ENCODE measurements at regions not wholly inside any gene's neighbourhood (a gene's known extent, or its start where the extent isn't known, plus 50 kb on each side); places are given as distances from the start of the nearest gene placed in this dataset.
"Not testable (repeated sequence)": the region's sequence is repeated elsewhere in the genome, so short reads cannot be mapped to it uniquely, and the experiment has no call there.

GRCh38 chr1:58190267-58190988 is 356.1 kb downstream of the OMA1 start:
- Histone ChIP-seq H3K36me3 (ENCODE audit: control insufficient read depth in 5 of 5, insufficient read depth in 5 of 5, low read length in 5 of 5) (no peaks in the 10 kb centered on the region), H3K9ac (ENCODE audit: low read length in 5 of 5) (no peak overlapping the region), H3K9me3 (ENCODE audit: control insufficient read depth in 5 of 5, low read length in 5 of 5) (no peaks in the 10 kb centered on the region), H3K4me1 (ENCODE audit: control insufficient read depth in 5 of 5, insufficient read depth in 5 of 5, low read length in 5 of 5) (no peaks in the 10 kb centered on the region), H3K27ac (ENCODE audit: low read depth, low read length) (no peak overlapping the region), H3K4me3 (ENCODE audit: low read depth in 1 of 5, low read length in 5 of 5) (no peak overlapping the region), H3K27me3 (ENCODE audit: control insufficient read depth in 5 of 5, insufficient read depth in 4 of 5, low read length in 5 of 5) (peaks cover 0 to 3% (median 0%) of the 10 kb centered on the region in 5 donors)

- Histone ChIP-seq H3K27ac (ENCODE audit: low read depth, low read length) (no peak overlapping the region), H3K9me3 (ENCODE audit: control insufficient read depth in 5 of 5, low read length in 5 of 5) (no peaks in the 10 kb centered on the region), H3K4me3 (ENCODE audit: low read depth in 1 of 5, low read length in 5 of 5) (no peak overlapping the region), H3K9ac (ENCODE audit: low read length in 5 of 5) (no peak overlapping the region), H3K4me1 (ENCODE audit: control insufficient read depth in 5 of 5, insufficient read depth in 5 of 5, low read length in 5 of 5) (no peaks in the 10 kb centered on the region), H3K27me3 (ENCODE audit: control insufficient read depth in 5 of 5, insufficient read depth in 4 of 5, low read length in 5 of 5) (peaks cover 0 to 3% (median 0%) of the 10 kb centered on the region in 5 donors), H3K36me3 (ENCODE audit: control insufficient read depth in 5 of 5, insufficient read depth in 5 of 5, low read length in 5 of 5) (no peaks in the 10 kb centered on the region)
Measured at GRCh38 chr1:58189453-58189852, 357.1 kb downstream of the OMA1 start.

GRCh38 chr1:58183286-58183685 is 363.2 kb downstream of the OMA1 start:
- Histone ChIP-seq H3K27ac (ENCODE audit: low read depth, low read length) (no peak overlapping the region), H3K9me3 (ENCODE audit: control insufficient read depth in 5 of 5, low read length in 5 of 5) (peaks cover 0 to 4% (median 0%) of the 10 kb centered on the region in 5 donors), H3K27me3 (ENCODE audit: control insufficient read depth in 5 of 5, insufficient read depth in 4 of 5, low read length in 5 of 5) (no peaks in the 10 kb centered on the region), H3K9ac (ENCODE audit: low read length in 5 of 5) (no peak overlapping the region), H3K36me3 (ENCODE audit: control insufficient read depth in 5 of 5, insufficient read depth in 5 of 5, low read length in 5 of 5) (no peaks in the 10 kb centered on the region), H3K4me3 (ENCODE audit: low read depth in 1 of 5, low read length in 5 of 5) (no peak overlapping the region), H3K4me1 (ENCODE audit: control insufficient read depth in 5 of 5, insufficient read depth in 5 of 5, low read length in 5 of 5) (no peaks in the 10 kb centered on the region)

- Histone ChIP-seq H3K9me3 (ENCODE audit: control insufficient read depth in 5 of 5, low read length in 5 of 5) (peaks cover 0 to 4% (median 0%) of the 10 kb centered on the region in 5 donors), H3K4me3 (ENCODE audit: low read depth in 1 of 5, low read length in 5 of 5) (no peak overlapping the region), H3K36me3 (ENCODE audit: control insufficient read depth in 5 of 5, insufficient read depth in 5 of 5, low read length in 5 of 5) (no peaks in the 10 kb centered on the region), H3K27ac (ENCODE audit: low read depth, low read length) (no peak overlapping the region), H3K4me1 (ENCODE audit: control insufficient read depth in 5 of 5, insufficient read depth in 5 of 5, low read length in 5 of 5) (no peaks in the 10 kb centered on the region), H3K27me3 (ENCODE audit: control insufficient read depth in 5 of 5, insufficient read depth in 4 of 5, low read length in 5 of 5) (no peaks in the 10 kb centered on the region), H3K9ac (ENCODE audit: low read length in 5 of 5) (no peak overlapping the region)
Measured at GRCh38 chr1:58180537-58180936, 366.0 kb downstream of the OMA1 start.

- H3K4me1 ChIP-seq (ENCODE audit: control insufficient read depth in 5 of 5, insufficient read depth in 5 of 5, low read length in 5 of 5); H3K4me3 ChIP-seq (ENCODE audit: low read depth in 1 of 5, low read length in 5 of 5); H3K27me3 ChIP-seq (ENCODE audit: control insufficient read depth in 5 of 5, insufficient read depth in 4 of 5, low read length in 5 of 5); H3K36me3 ChIP-seq (ENCODE audit: control insufficient read depth in 5 of 5, insufficient read depth in 5 of 5, low read length in 5 of 5); H3K27ac ChIP-seq (ENCODE audit: low read depth, low read length); H3K9me3 ChIP-seq (ENCODE audit: control insufficient read depth in 5 of 5, low read length in 5 of 5); H3K9ac ChIP-seq (ENCODE audit: low read length in 5 of 5): not testable (repeated sequence)
Measured at GRCh38 chr1:58169160-58169559, 377.4 kb downstream of the OMA1 start.

- H3K4me1 ChIP-seq (ENCODE audit: control insufficient read depth in 5 of 5, insufficient read depth in 5 of 5, low read length in 5 of 5); H3K9ac ChIP-seq (ENCODE audit: low read length in 5 of 5); H3K9me3 ChIP-seq (ENCODE audit: control insufficient read depth in 5 of 5, low read length in 5 of 5); H3K27me3 ChIP-seq (ENCODE audit: control insufficient read depth in 5 of 5, insufficient read depth in 4 of 5, low read length in 5 of 5); H3K4me3 ChIP-seq (ENCODE audit: low read depth in 1 of 5, low read length in 5 of 5); H3K27ac ChIP-seq (ENCODE audit: low read depth, low read length); H3K36me3 ChIP-seq (ENCODE audit: control insufficient read depth in 5 of 5, insufficient read depth in 5 of 5, low read length in 5 of 5): not testable (repeated sequence)
Measured at GRCh38 chr1:58167131-58167530, 379.4 kb downstream of the OMA1 start.

GRCh38 chr1:58166417-58166816 is 380.1 kb downstream of the OMA1 start:
- Histone ChIP-seq H3K36me3 (ENCODE audit: control insufficient read depth in 5 of 5, insufficient read depth in 5 of 5, low read length in 5 of 5) (no peaks in the 10 kb centered on the region), H3K9me3 (ENCODE audit: control insufficient read depth in 5 of 5, low read length in 5 of 5) (no peaks in the 10 kb centered on the region)

GRCh38 chr1:58165073-58165472 is 381.5 kb downstream of the OMA1 start:
- no peak overlapping the region for H3K27ac ChIP-seq (ENCODE audit: low read depth, low read length)
- H3K4me1 ChIP-seq (ENCODE audit: control insufficient read depth in 5 of 5, insufficient read depth in 5 of 5, low read length in 5 of 5): no peaks in the 10 kb centered on the region
- H3K9ac ChIP-seq (ENCODE audit: low read length in 5 of 5): no peak overlapping the region
- no peaks in the 10 kb centered on the region for H3K9me3 ChIP-seq (ENCODE audit: control insufficient read depth in 5 of 5, low read length in 5 of 5)
- no peak overlapping the region for H3K4me3 ChIP-seq (ENCODE audit: low read depth in 1 of 5, low read length in 5 of 5)
- H3K36me3 ChIP-seq (ENCODE audit: control insufficient read depth in 5 of 5, insufficient read depth in 5 of 5, low read length in 5 of 5): no peaks in the 10 kb centered on the region
- H3K27me3 ChIP-seq (ENCODE audit: control insufficient read depth in 5 of 5, insufficient read depth in 4 of 5, low read length in 5 of 5): no peaks in the 10 kb centered on the region

More at GRCh38 chr1:58166417-58166816, 380.1 kb downstream of the OMA1 start:
- Histone ChIP-seq H3K4me1 (ENCODE audit: control insufficient read depth in 5 of 5, insufficient read depth in 5 of 5, low read length in 5 of 5) (no peaks in the 10 kb centered on the region), H3K9ac (ENCODE audit: low read length in 5 of 5) (no peak overlapping the region), H3K27ac (ENCODE audit: low read depth, low read length) (no peak overlapping the region), H3K4me3 (ENCODE audit: low read depth in 1 of 5, low read length in 5 of 5) (no peak overlapping the region), H3K27me3 (ENCODE audit: control insufficient read depth in 5 of 5, insufficient read depth in 4 of 5, low read length in 5 of 5) (no peaks in the 10 kb centered on the region)

- Histone ChIP-seq H3K9me3 (ENCODE audit: control insufficient read depth in 5 of 5, low read length in 5 of 5) (no peaks in the 10 kb centered on the region), H3K4me1 (ENCODE audit: control insufficient read depth in 5 of 5, insufficient read depth in 5 of 5, low read length in 5 of 5) (no peaks in the 10 kb centered on the region), H3K36me3 (ENCODE audit: control insufficient read depth in 5 of 5, insufficient read depth in 5 of 5, low read length in 5 of 5) (no peaks in the 10 kb centered on the region), H3K27me3 (ENCODE audit: control insufficient read depth in 5 of 5, insufficient read depth in 4 of 5, low read length in 5 of 5) (no peaks in the 10 kb centered on the region), H3K4me3 (ENCODE audit: low read depth in 1 of 5, low read length in 5 of 5) (no peak overlapping the region), H3K9ac (ENCODE audit: low read length in 5 of 5) (no peak overlapping the region), H3K27ac (ENCODE audit: low read depth, low read length) (no peak overlapping the region)
Measured at GRCh38 chr1:58162952-58163550, 383.5 kb downstream of the OMA1 start.

GRCh38 chr1:58159434-58159830 is 387.1 kb downstream of the OMA1 start:
- no peak overlapping the region for H3K9ac ChIP-seq (ENCODE audit: low read length in 5 of 5)
- no peaks in the 10 kb centered on the region for H3K27me3 ChIP-seq (ENCODE audit: control insufficient read depth in 5 of 5, insufficient read depth in 4 of 5, low read length in 5 of 5)
- H3K9me3 ChIP-seq (ENCODE audit: control insufficient read depth in 5 of 5, low read length in 5 of 5): no peaks in the 10 kb centered on the region
- H3K36me3 ChIP-seq (ENCODE audit: control insufficient read depth in 5 of 5, insufficient read depth in 5 of 5, low read length in 5 of 5): no peaks in the 10 kb centered on the region
- H3K4me3 ChIP-seq (ENCODE audit: low read depth in 1 of 5, low read length in 5 of 5): no peak overlapping the region
- H3K4me1 ChIP-seq (ENCODE audit: control insufficient read depth in 5 of 5, insufficient read depth in 5 of 5, low read length in 5 of 5): no peaks in the 10 kb centered on the region
- no peak overlapping the region for H3K27ac ChIP-seq (ENCODE audit: low read depth, low read length)

Data from subcutaneous abdominal adipose tissue (tissue), 5 donors.